Inflammatory macrophage treated with lipopolysaccharide for 1 hour (primary cell): ENCODE measurements at regions not wholly inside any gene's neighbourhood (a gene's known extent, or its start where the extent isn't known, plus 50 kb on each side); places are given as distances from the start of the nearest gene placed in this dataset.
"Not testable (repeated sequence)": the region's sequence is repeated elsewhere in the genome, so short reads cannot be mapped to it uniquely, and the experiment has no call there.

Experiments
- DNase-seq, 2 donors: peaks; one replicate each; pipeline ENCODE4 v3.0.0-alpha.2; 2020 to 2022

- DNase-seq, result not testable (repeated sequence)
Observed at GRCh38 chr15:22201993-22202659, 121.8 kb downstream of the OR4M2 start.

GRCh38 chr15:22203208-22203607, 122.9 kb downstream of the OR4M2 start:
- DNase-seq, result not testable (repeated sequence)

GRCh38 chr15:22209086-22209485, 128.8 kb downstream of the OR4M2 start:
- DNase-seq, result not testable (repeated sequence)

- not testable (repeated sequence) for DNase-seq
Observed at GRCh38 chr15:22222596-22222995, 142.3 kb downstream of the OR4M2 start.

- DNase-seq, result no peak
Observed at GRCh38 chr15:22224241-22224671, 143.9 kb downstream of the OR4M2 start.

- not testable (repeated sequence) for DNase-seq
Observed at GRCh38 chr15:22224961-22225360, 144.6 kb downstream of the OR4M2 start.

GRCh38 chr15:22226034-22226790, 145.9 kb downstream of the OR4M2 start:
- DNase-seq, result no peak

GRCh38 chr15:22227411-22228100, 147.2 kb downstream of the OR4M2 start:
- DNase-seq, result no peak

GRCh38 chr15:22228101-22228762, 147.9 kb downstream of the OR4M2 start:
- no peak for DNase-seq

- DNase-seq, result no peak
Observed at GRCh38 chr15:22229990-22230819, 149.9 kb downstream of the OR4M2 start.

GRCh38 chr15:22231603-22232002, 151.3 kb downstream of the OR4M2 start:
- no peak for DNase-seq

GRCh38 chr15:22232675-22233074, 152.3 kb downstream of the OR4M2 start:
- no peak for DNase-seq

GRCh38 chr15:22235261-22235930, 155.1 kb downstream of the OR4M2 start:
- DNase-seq, result not testable (repeated sequence)

- DNase-seq, result no peak
Observed at GRCh38 chr15:22236469-22236868, 156.1 kb downstream of the OR4M2 start.

- DNase-seq, result no peak
Observed at GRCh38 chr15:22237891-22238275, 157.6 kb downstream of the OR4M2 start.

- not testable (repeated sequence) for DNase-seq
Observed at GRCh38 chr15:22238276-22238958, 158.1 kb downstream of the OR4M2 start.

GRCh38 chr15:22238959-22239805, 158.9 kb downstream of the OR4M2 start:
- DNase-seq, result peak in 1 of 2 donors; percentile 9

GRCh38 chr15:22239806-22240180, 159.5 kb downstream of the OR4M2 start:
- no peak for DNase-seq

- DNase-seq, result peak in 1 of 2 donors; percentile 21
Observed at GRCh38 chr15:22240403-22240802, 160.1 kb downstream of the OR4M2 start.

GRCh38 chr15:22240986-22241385, 160.7 kb downstream of the OR4M2 start:
- no peak for DNase-seq
